ENCODE measurements at regions not wholly inside any gene's neighbourhood (a gene's known extent, or its start where the extent isn't known, plus 50 kb on each side); places are given as distances from the start of the nearest gene placed in this dataset.

DNA sequence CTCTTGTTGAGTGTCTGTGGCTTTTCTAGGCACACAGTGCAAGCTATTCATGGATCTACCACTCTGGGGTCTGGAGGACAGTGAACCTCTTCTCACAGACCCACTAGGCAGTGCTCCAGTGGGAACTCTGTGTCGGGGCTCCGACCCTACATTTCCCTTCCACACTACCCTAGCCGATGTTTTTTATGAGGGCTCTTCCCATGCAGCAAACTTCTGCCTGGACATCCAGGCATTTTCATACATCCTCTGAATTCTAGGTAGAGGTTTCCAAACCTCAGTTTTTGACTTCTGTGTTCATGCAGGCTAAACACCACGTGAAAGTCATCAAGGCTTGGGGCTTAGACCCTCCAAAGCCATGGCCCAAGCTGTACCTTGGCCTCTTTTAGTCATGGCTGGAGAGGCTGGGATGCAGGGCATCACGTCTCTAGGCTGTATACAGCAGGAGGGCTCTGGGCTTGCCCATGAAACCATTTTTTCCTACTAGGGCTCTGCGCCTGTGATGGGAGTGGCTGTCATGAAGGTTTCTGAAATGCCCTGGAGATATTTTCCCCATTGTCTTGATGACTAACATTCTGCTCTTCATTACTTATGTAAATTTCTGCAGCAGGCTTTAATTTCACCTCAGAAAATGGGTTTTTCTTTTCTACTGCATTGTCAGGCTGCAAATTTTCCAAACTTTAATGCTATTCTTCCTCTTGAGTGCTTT, 249.8 kb upstream of the CPEB2 start:
- DNase-seq = no peak

GRCh38 chr4:14767142-14767541, 235.1 kb upstream of the CPEB2 start:
- no peak for DNase-seq

GRCh38 chr4:14768449-14768848, 233.8 kb upstream of the CPEB2 start:
- DNase-seq = no peak

GRCh38 chr4:14769993-14770392, 232.3 kb upstream of the CPEB2 start:
- DNase-seq = no peak

GRCh38 chr4:14771094-14771493, 231.2 kb upstream of the CPEB2 start:
- DNase-seq = no peak

GRCh38 chr4:14771504-14772175, 230.6 kb upstream of the CPEB2 start:
- no peak for DNase-seq

GRCh38 chr4:14772388-14772787, 229.9 kb upstream of the CPEB2 start:
- no peak for DNase-seq

- DNase-seq = no peak
Measured at GRCh38 chr4:14783011-14783877, 219.0 kb upstream of the CPEB2 start.

GRCh38 chr4:14787221-14787620, 215.1 kb upstream of the CPEB2 start:
- DNase-seq = no peak

GRCh38 chr4:14787894-14788293, 214.4 kb upstream of the CPEB2 start:
- no peak for DNase-seq

- no peak for DNase-seq
Measured at GRCh38 chr4:14790494-14790893, 211.8 kb upstream of the CPEB2 start.

- DNase-seq = no peak
Measured at GRCh38 chr4:14792702-14793227, 209.5 kb upstream of the CPEB2 start.

- no peak for DNase-seq
Measured at GRCh38 chr4:14800977-14801376, 201.3 kb upstream of the CPEB2 start.

- DNase-seq = no peak
Measured at GRCh38 chr4:14802596-14802995, 199.7 kb upstream of the CPEB2 start.

GRCh38 chr4:14807856-14808255, 194.4 kb upstream of the CPEB2 start:
- DNase-seq = no peak

DNA sequence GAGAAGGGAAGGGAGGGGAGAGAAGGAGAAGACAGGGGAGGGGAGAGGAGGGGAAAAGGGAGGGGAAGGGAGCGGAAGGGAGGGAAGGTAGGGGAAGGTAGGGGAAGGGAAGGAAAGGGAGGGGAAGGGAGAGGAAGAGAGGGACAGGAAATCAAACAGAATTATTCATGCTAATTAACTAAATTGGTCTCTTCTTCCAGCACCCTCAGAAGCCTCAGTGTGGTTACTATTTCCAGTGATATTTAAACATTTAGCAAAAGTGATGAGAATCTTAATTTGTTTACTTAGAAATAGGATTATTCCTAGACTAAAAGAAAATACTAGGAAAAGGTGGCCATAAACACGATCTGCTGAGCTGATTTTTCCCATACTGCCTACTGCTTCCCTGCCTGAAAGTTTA, 193.1 kb upstream of the CPEB2 start:
- DNase-seq = no peak

DNA sequence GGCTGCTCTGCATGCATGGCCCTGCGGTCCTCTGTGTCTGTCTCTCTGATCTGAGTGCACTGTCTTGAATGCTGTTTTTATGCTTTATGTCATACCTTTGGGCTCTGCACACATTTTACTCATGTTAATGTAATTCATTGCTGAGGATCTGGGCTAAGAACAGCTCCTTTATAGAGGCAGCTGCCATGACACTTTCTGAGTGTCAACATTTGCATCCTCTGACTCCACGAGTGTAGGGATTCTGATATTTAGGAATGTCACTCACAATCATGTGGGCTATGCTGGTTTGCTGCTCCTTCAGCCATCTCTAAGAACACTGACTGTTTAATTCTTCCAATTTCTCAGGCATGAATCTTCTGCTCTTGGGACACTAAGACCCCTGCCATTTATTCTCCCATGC, 192.2 kb upstream of the CPEB2 start:
- DNase-seq = no peak

DNA sequence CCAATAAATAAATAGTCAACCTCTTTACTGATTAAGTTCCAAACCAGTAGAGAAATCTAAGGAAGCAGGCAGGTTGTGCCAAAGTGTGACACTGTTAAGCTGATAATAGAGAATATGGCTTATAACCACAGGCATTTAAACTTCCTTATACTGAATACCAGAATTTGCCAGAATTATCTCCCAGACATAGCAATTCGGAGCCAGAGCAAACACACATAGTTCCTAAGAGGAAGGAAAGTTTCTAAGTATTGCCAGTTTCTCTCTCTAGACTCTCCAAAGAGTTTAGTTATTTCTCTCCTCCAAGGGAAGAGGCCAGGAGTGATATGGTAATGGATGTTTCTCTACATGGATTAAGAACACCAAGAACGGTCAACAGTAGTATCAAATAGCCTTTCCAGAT, 191.7 kb upstream of the CPEB2 start:
- DNase-seq = no peak

DNA sequence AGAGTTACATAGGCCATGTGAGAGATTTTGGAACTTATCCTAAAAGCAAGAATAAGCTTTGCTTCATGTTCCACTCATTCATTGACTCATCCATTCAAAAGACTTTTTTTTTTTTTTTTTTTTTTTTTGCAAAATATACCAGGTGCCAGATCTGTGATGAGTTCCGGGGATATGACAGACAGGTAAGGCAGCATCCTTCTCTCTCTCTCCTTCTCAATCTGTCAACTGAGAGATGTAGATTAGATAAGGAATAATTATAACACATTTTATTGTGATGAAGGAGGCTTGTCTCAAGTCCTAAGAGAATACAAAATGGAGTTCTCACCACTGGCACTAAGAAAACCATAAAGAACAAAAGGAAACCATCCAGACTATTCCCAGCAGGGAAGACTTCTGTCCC, 190.2 kb upstream of the CPEB2 start:
- no peak for DNase-seq

GRCh38 chr4:14816623-14817261, 185.5 kb upstream of the CPEB2 start:
- DNase-seq = no peak

DNA sequence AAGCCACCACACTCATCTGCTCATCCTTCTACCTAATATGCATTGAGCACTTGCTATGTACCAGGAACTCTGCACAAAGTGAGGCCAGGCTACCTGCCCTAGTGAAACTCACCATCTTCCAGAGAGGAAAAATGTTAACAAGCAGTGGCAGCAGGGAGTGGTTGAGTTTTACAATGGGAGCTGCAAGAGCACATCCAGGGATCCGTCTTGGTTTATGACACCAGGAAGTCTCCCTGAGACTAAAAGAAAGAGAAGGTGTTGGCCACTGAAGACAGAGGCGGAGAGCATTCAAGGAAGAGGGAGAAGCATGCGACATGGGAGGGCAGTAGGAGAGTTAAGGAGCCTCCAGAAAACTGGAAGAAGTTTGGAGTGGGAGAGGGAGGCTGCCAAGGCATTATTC, 178.1 kb upstream of the CPEB2 start:
- no peak for DNase-seq

DNA sequence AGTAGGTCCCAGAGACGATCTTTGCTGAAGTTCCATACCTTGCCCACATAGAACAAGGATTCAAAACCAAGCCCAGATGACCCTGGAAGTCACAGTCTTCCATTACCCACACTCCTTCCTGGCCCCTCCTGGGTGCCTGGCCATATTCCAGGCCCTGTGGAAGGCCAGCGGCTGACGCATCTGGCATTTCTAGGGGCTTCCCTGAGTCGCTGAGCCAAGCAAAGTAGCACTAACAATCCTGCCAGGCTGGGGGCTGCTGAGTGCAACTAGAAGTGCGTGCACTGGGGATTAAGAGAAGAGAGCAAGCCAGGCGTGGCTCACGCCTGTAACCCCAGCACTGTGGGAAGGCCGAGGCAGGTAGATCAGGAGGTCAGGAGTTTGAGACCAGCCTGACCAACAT, 175.2 kb upstream of the CPEB2 start:
- DNase-seq = no peak

GRCh38 chr4:14829795-14830194, 172.5 kb upstream of the CPEB2 start:
- DNase-seq = no peak
